Lower leg skin (tissue), 3 donors: ENCODE measurements at regions not wholly inside any gene's neighbourhood (a gene's known extent, or its start where the extent isn't known, plus 50 kb on each side); places are given as distances from the start of the nearest gene placed in this dataset.
"Not testable (repeated sequence)": the region's sequence is repeated elsewhere in the genome, so short reads cannot be mapped to it uniquely, and the experiment has no call there.

Experiments used
- CTCF ChIP-seq, 3 donors: fragments of 450-650 bp; IDR thresholded peaks; one replicate each; pipeline ENCODE4 v1.5.1; 2016; ENCODE audit warnings: antibody characterized with exemption in 3 of 3, mild to moderate bottlenecking in 3 of 3, moderate library complexity in 2 of 3
- POLR2A ChIP-seq, 2 donors: fragments of 450-650 bp; IDR thresholded peaks; one replicate each; pipeline ENCODE4 v1.6.1; 2016 to 2017; ENCODE audit warnings: antibody characterized with exemption in 2 of 2, mild to moderate bottlenecking in 1 of 2, moderate library complexity in 1 of 2

GRCh38 chr9:42368279-42368881, 184.9 kb downstream of the SPATA31A6 start:
- TF ChIP-seq CTCF, POLR2A (IDR thresholded peaks at IDR 0.05): not testable (repeated sequence)
